GM19452 (cell line): ENCODE measurements at regions not wholly inside any gene's neighbourhood (a gene's known extent, or its start where the extent isn't known, plus 50 kb on each side); places are given as distances from the start of the nearest gene placed in this dataset.
"Not testable (repeated sequence)": the region's sequence is repeated elsewhere in the genome, so short reads cannot be mapped to it uniquely, and the experiment has no call there.

Experiments used
- ATAC-seq: cut with Tn5 transposase; IDR thresholded peaks from one replicate; pipeline ENCODE4 v1.9.1; 2021; ENCODE audit not compliant: unreplicated experiment

GRCh38 chr3:66836363-66837152 is 161.5 kb upstream of the KBTBD8 start:
- ATAC-seq = no peak

DNA sequence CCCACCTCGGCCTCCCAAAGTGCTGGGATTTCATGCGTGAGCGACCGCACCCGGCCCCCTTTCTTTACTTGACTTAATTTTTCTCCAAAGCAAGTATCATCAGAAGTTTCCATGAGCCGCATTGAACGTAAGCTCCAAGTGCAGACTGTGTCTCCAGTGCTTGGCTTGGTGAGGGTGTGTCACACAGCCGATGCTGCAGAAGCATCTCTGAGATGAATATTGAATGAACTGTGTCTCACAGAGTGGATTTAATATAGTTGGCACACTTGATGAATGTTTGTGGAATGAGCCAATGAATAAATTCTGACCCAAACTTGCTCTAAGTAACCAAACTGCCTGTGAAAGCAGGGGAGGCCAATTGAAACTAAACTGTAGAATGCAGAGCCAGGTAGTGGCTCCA is 159.4 kb upstream of the KBTBD8 start:
- ATAC-seq = no peak

DNA sequence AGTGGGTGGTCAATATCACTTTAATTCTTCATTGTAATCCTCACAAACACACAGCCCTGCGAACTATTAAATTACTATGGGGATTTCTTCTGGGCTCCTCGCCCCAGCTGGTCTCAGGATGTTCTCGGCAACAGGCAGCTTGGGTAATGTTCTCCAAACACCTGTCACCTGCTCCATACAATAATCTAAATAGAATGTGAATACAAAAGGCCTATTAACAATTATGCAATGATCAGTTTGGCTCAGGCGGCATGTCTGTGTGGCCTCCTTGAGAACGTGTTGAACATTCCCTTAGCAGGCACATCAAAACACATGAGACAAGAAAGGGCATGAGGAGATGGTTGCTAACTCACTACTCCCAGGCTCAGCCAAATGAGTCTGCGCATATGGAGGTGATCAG is 158.6 kb upstream of the KBTBD8 start:
- ATAC-seq = no peak

DNA sequence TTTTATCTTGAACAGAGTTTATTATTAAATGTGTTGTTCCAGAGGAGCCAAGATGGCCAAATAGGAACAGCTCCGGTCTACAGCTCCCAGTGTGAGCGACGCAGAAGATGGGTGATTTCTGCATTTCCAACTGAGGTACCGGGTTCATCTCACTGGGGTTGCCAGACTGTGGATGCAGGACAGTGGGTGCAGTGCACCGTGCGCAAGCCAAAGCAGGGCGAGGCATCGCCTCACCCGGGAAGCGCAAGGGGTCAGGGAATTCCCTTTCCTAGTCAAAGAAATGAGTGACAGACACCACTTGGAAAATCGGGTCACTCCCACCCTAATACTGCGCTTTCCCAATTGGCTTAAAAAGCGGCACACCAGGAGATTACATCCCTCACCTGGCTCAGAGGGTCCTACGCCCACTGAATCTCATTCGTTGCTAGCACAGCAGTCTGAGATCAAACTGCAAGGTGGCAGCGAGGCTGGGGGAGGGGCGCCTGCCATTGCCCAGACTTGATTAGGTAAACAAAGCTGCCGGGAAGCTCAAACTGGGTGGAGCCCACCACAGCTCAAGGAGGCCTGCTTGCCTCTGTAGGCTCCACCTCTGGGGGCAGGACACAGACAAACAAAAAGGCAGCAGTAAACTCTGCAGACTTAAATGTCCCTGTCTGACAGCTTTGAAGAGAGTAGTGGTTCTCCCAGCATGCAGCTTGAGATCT is 155.2 kb upstream of the KBTBD8 start:
- not testable (repeated sequence) for ATAC-seq

GRCh38 chr3:66851894-66852613 is 146.1 kb upstream of the KBTBD8 start:
- no peak for ATAC-seq

GRCh38 chr3:66854601-66855151 is 143.4 kb upstream of the KBTBD8 start:
- ATAC-seq = no peak

DNA sequence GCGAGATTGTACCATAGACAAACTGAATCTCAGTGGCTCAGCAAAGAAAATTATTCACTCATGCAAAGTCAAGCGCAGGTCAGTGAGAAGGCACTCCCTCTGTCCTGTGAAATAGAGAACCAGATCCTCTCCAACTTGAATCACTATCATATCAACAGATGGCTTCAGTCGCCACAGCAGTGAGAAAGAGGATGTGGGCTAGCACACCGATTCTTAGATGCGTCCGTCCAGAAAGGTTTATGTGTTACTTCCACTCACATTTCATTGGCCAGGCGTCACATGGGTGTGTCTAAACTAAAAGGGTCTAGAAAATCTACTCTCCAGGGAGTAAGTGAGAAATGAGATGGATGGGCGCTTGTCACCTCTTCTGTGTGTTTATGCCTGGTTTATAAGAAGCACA is 141.6 kb upstream of the KBTBD8 start:
- ATAC-seq = peak; percentile 99

- no peak for ATAC-seq
Measured at GRCh38 chr3:66858656-66859381, 139.3 kb upstream of the KBTBD8 start.

DNA sequence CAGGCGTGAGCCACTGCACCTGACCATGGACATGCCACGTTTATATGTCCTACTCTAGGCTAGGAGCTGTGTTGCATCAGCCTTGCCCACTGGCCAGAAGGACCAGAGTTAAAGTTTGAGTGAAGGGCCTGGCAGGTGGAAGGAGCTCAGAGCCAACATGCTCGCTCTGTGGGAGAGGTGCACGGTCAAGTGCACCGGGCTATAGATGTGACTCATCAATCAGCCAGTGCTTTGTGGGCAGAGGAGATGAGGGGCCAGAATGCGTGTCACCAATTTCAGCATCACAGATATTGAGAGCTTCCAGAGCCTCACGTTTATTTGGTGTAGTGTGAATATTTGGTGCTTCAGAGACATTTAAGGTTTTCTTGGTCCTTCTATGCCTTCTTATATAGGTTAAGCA is 137.3 kb upstream of the KBTBD8 start:
- ATAC-seq = no peak

GRCh38 chr3:66863205-66864111 is 134.6 kb upstream of the KBTBD8 start:
- no peak for ATAC-seq

DNA sequence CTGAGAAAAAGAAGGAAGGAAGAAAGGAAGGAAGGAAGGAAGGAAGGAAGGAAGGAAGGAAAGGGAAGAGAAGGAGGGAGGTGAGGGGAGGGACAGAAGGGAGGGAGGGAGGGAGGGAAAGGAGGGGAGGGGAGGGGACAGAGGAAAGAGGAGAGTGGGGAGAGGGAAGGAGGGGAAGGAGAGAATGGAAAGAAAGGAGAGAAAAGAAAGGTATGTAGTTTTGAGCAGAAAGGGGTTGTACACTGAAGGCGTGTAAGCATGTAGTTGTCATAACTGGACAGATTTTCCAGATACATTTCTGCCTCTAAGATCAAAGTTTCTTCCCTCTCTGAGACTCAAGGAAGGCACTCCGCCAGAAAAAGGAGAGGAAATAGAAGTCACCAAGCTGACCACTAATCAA is 113.4 kb upstream of the KBTBD8 start:
- no peak for ATAC-seq

DNA sequence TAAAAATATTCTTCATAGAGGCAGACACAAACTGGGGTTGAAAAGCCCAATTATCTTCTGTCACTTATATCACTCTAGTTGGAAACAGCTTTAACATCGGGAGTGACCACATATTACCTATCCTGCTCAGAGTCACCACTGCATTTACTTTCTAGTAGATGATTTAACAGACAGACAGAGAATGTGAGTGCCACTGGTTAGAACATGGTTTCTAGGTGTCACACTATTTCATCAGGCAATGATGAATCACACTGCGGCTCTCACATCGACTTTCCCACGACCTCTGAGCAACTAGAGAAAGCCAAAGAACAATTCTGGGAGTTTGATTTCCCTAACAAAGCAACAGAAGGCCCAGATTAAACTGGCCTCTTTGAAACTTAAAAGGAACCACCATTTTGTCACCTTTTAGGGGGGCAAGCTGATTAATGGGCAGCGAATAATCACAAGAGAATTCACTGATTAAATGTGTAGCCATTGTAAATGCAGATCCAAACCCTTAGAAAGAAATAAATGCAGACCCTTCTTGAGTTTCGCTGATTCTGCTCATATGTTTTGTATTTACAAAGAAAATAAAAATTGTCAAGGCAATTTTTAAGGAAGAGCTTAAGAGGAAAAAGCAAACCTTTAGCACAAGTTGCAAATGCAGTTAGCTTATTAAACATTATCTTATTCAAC is 112.6 kb upstream of the KBTBD8 start:
- no peak for ATAC-seq

GRCh38 chr3:66889750-66890494 is 108.2 kb upstream of the KBTBD8 start:
- ATAC-seq = no peak

DNA sequence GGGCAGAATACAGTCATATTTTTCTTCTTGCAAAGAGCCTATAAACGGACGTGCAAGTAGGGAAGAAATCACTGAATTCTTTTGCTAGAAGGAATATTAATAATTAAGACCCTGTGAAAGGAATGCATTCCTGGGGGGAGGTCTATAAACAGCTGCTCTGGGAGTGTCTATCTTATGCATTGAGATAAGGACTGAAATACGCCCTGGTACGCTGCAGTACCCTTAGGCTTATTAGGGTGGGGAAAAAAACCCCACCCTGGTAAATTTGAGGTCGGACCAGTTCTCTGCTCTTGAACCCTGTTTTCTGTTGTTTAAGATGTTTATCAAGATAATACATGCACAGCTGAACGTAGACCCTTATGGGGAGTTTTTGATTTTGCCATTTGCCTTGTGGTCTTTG is 100.0 kb upstream of the KBTBD8 start:
- ATAC-seq = no peak

DNA sequence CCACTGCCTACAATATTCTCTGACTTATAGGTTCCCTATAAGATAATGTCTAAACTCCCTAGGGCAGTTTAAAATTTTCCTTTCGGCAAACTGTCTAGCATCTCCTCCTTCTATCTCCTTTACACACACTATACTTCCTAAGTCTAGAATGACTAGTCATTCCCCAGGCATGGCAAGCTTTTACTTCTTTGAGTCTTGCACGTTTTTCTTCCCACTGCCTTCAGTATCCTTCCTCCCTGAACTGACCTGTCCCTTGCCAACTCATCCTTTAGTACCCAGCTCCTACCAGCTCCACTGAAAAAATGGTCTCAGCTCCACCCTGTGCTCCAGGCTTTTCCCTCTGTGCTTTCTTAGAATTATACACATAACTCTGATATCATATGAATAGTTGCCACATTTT is 93.8 kb upstream of the KBTBD8 start:
- no peak for ATAC-seq

GRCh38 chr3:66904831-66905493 is 93.1 kb upstream of the KBTBD8 start:
- no peak for ATAC-seq

DNA sequence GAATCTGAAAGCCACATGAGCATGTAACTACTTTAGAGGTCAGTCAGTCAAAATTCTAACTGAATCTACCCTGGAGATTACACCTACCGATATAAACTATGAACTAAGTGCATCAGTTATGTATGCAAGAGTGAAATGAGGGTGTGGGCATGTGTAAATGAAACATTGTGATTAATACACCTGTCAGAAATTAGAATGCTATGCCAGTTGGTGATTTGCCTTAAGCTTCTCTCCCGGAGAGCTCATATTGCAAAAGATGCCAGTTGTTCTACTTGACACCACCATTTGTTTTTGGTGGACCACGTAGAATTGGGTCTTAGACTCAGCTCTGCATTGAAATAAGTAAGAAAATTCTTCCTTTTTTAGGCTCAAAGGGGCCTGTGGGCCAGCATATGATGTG is 91.0 kb upstream of the KBTBD8 start:
- ATAC-seq = no peak
